Bronchial epithelial cell (primary cell): ENCODE measurements at regions not wholly inside any gene's neighbourhood (a gene's known extent, or its start where the extent isn't known, plus 50 kb on each side); places are given as distances from the start of the nearest gene placed in this dataset.

Experiments used
- DNase-seq: peaks from one replicate; pipeline ENCODE4 v3.0.0-alpha.2; 2010; ENCODE audit warnings: low read depth
- FAIRE-seq: peaks from 2 replicates; lab custom pipeline; 2011; peaks lifted over from hg19 to GRCh38; lab: Jason Lieb, UNC
- H3K27me3 ChIP-seq: 2 replicates; pipeline ENCODE4 v1.5.1; 2011; ENCODE audit warnings: low read length; ENCODE audit not compliant: control insufficient read depth, insufficient read depth
- H3K36me3 ChIP-seq: 2 replicates; pipeline ENCODE4 v1.5.1; 2011; ENCODE audit warnings: low read length; ENCODE audit not compliant: control insufficient read depth, insufficient read depth
- H3K4me3 ChIP-seq: 2 replicates; pipeline ENCODE4 v1.5.1; 2011; ENCODE audit warnings: mild to moderate bottlenecking, low read depth, low read length, control low read depth
- CTCF ChIP-seq: IDR thresholded peaks from 2 replicates; pipeline ENCODE4 v1.5.1; 2011; ENCODE audit warnings: mild to moderate bottlenecking, moderate library complexity, low read length, control low read depth, inconsistent platforms; ENCODE audit not compliant: insufficient read depth, severe bottlenecking

- H3K27me3 ChIP-seq = no peaks in the 10 kb centered on the region
- FAIRE-seq = no peak
- H3K4me3 ChIP-seq = no peak overlapping the region
- TF ChIP-seq CTCF = no peak
- H3K36me3 ChIP-seq = no peaks in the 10 kb centered on the region
- no peak for DNase-seq
Measured at GRCh38 chr6:754202-754601, 61.3 kb upstream of the EXOC2 start.

GRCh38 chr6:753486-753885 lies 60.5 kb upstream of the EXOC2 start:
- H3K27me3 ChIP-seq = no peaks in the 10 kb centered on the region
- no peak for FAIRE-seq

GRCh38 chr6:752438-752837 lies 59.5 kb upstream of the EXOC2 start:
- Histone ChIP-seq H3K4me3 (no peak overlapping the region), H3K36me3 (no peaks in the 10 kb centered on the region), H3K27me3 (no peaks in the 10 kb centered on the region)
- DNase-seq (no peak), FAIRE-seq (no peak)
- no peak for TF ChIP-seq CTCF

More at GRCh38 chr6:753486-753885, 60.5 kb upstream of the EXOC2 start:
- H3K36me3 ChIP-seq = no peaks in the 10 kb centered on the region
- DNase-seq = no peak
- TF ChIP-seq CTCF = no peak
- H3K4me3 ChIP-seq = no peak overlapping the region

GRCh38 chr6:751765-752164 lies 58.8 kb upstream of the EXOC2 start:
- H3K4me3 ChIP-seq = no peak overlapping the region
- H3K36me3 ChIP-seq = no peaks in the 10 kb centered on the region
- H3K27me3 ChIP-seq = no peaks in the 10 kb centered on the region
- TF ChIP-seq CTCF = no peak
- DNase-seq (no peak), FAIRE-seq (no peak)

- Histone ChIP-seq H3K27me3 (no peaks in the 10 kb centered on the region), H3K4me3 (no peak overlapping the region), H3K36me3 (no peaks in the 10 kb centered on the region)
- FAIRE-seq (no peak), DNase-seq (no peak)
- TF ChIP-seq CTCF = no peak
Measured at GRCh38 chr6:747921-748320, 55.0 kb upstream of the EXOC2 start.

- no peaks in the 10 kb centered on the region for H3K36me3 ChIP-seq
- no peak for TF ChIP-seq CTCF
- DNase-seq (no peak), FAIRE-seq (no peak)
- H3K4me3 ChIP-seq = no peak overlapping the region
- H3K27me3 ChIP-seq = no peaks in the 10 kb centered on the region
Measured at GRCh38 chr6:747028-747427, 54.1 kb upstream of the EXOC2 start.
